ENCODE measurements at regions not wholly inside any gene's neighbourhood (a gene's known extent, or its start where the extent isn't known, plus 50 kb on each side); places are given as distances from the start of the nearest gene placed in this dataset.

DNA sequence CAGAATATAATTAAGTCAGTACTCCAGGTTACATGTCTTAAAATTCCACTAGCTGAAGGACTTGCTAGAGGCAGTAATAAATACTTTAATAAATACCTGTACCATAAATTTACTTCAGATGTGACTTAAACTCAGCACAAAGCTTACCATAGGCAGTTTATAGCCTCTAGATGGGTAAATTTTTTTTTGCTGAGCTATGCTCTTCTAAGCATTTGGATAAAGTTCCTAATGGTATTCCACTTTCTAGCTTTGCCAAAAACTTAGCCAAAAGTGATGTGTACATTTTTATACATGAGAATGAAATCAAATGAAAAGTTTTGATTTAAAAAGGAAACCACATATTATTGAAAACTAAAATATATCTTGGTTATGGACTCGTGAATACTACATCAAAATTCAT is 63.7 kb upstream of the DHX40 start:
- Histone ChIP-seq H3K9me3 (ENCODE audit: low read length) (no peaks in the 10 kb centered on the region), H3K27ac (ENCODE audit: low read depth, low read length, poor library complexity, severe bottlenecking) (no peak overlapping the region), H3K79me2 (ENCODE audit: insufficient read depth, low read length) (no peaks in the 10 kb centered on the region), H3K4me1 (ENCODE audit: insufficient read depth, low read length, severe bottlenecking) (no peaks in the 10 kb centered on the region), H3F3A (ENCODE audit: insufficient read depth, low read length) (no peaks in the 10 kb centered on the region), H3K27me3 (ENCODE audit: insufficient read depth, low read length) (no peaks in the 10 kb centered on the region; the same call in 1 of the 2 replicates), H3K36me3 (ENCODE audit: insufficient read depth, low read length) (no peaks in the 10 kb centered on the region), H3K9ac (ENCODE audit: low read length) (no peak overlapping the region), H3K9me2 (ENCODE audit: low read depth, low read length) (no peaks in the 10 kb centered on the region), H3K4me3 (ENCODE audit: low read depth, low read length, poor library complexity, severe bottlenecking) (no peak overlapping the region), H3K4me2 (ENCODE audit: low read length) (no peak overlapping the region), H2AFZ (ENCODE audit: low read length) (no peak overlapping the region), H4K20me1 (ENCODE audit: insufficient read depth, low read length) (no peaks in the 10 kb centered on the region)
- TF ChIP-seq CTCF (IDR thresholded peaks at IDR 0.05; ENCODE audit: low read length): no peak

DNA sequence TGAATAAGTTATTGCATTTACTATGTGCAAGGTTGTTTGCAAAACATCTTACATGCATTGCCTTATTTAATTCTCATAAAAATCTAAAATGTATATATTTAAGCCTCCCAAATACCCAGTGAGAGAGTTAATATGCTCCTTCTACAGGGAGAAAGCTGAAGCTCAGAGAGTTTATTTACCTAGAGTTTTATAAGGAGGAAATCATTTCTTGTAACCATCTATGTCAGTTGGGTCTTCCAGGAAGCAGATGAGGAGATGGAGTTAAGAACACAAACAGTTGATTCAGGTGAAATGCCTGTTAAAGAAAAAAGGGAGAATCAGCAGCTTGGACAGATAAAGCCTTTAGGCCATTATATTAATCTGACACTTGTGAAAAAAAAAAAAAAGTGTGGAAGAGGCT is 62.6 kb upstream of the DHX40 start:
- H3K9me2 ChIP-seq (ENCODE audit: low read depth, low read length): no peaks in the 10 kb centered on the region
- no peak overlapping the region for H3K4me3 ChIP-seq (ENCODE audit: low read depth, low read length, poor library complexity, severe bottlenecking)
- H3F3A ChIP-seq (ENCODE audit: insufficient read depth, low read length): no peaks in the 10 kb centered on the region
- H3K4me1 ChIP-seq (ENCODE audit: insufficient read depth, low read length, severe bottlenecking): no peaks in the 10 kb centered on the region
- H3K9ac ChIP-seq (ENCODE audit: low read length): no peak overlapping the region
- H3K27ac ChIP-seq (ENCODE audit: low read depth, low read length, poor library complexity, severe bottlenecking): no peak overlapping the region
- no peak overlapping the region for H3K4me2 ChIP-seq (ENCODE audit: low read length)
- TF ChIP-seq EZH2 (IDR thresholded peaks at IDR 0.05; ENCODE audit: borderline replicate concordance, low read length) (no peak), CTCF (IDR thresholded peaks at IDR 0.05; ENCODE audit: low read length) (no peak)
- H3K36me3 ChIP-seq (ENCODE audit: insufficient read depth, low read length): no peaks in the 10 kb centered on the region
- H2AFZ ChIP-seq (ENCODE audit: low read length): no peak overlapping the region
- no peaks in the 10 kb centered on the region for H3K79me2 ChIP-seq (ENCODE audit: insufficient read depth, low read length)
- no peaks in the 10 kb centered on the region for H3K9me3 ChIP-seq (ENCODE audit: low read length)
- no peaks in the 10 kb centered on the region; the same call in 1 of the 2 replicates for H3K27me3 ChIP-seq (ENCODE audit: insufficient read depth, low read length)
- no peaks in the 10 kb centered on the region for H4K20me1 ChIP-seq (ENCODE audit: insufficient read depth, low read length)

DNA sequence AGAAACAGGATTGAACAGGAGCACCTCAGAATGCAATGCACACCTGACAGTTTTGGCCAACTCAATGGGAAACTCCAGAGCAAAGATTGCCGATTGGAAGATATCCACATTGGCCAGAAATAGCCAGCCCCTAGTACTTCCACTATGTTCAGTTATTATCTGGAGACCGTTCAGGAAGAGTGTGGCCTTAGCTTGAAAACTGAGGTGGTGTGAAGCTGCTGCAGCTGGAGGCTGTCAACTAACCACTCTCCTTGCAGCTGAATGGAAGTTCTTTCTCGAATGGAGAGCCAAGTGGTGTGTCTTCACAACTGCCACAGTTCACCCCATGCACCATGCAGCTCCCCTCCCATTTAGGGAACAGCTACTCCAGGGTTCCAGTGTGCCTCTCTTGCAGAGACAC is 61.9 kb upstream of the DHX40 start:
- Histone ChIP-seq H2AFZ (ENCODE audit: low read length) (no peak overlapping the region), H3K9ac (ENCODE audit: low read length) (no peak overlapping the region), H3K9me2 (ENCODE audit: low read depth, low read length) (no peaks in the 10 kb centered on the region), H3K36me3 (ENCODE audit: insufficient read depth, low read length) (no peaks in the 10 kb centered on the region), H4K20me1 (ENCODE audit: insufficient read depth, low read length) (no peaks in the 10 kb centered on the region), H3K4me3 (ENCODE audit: low read depth, low read length, poor library complexity, severe bottlenecking) (no peak overlapping the region), H3K79me2 (ENCODE audit: insufficient read depth, low read length) (no peaks in the 10 kb centered on the region), H3K27me3 (ENCODE audit: insufficient read depth, low read length) (no peaks in the 10 kb centered on the region), H3F3A (ENCODE audit: insufficient read depth, low read length) (no peaks in the 10 kb centered on the region), H3K9me3 (ENCODE audit: low read length) (no peaks in the 10 kb centered on the region), H3K27ac (ENCODE audit: low read depth, low read length, poor library complexity, severe bottlenecking) (no peak overlapping the region), H3K4me1 (ENCODE audit: insufficient read depth, low read length, severe bottlenecking) (no peaks in the 10 kb centered on the region), H3K4me2 (ENCODE audit: low read length) (no peak overlapping the region)
- TF ChIP-seq EZH2 (IDR thresholded peaks at IDR 0.05; ENCODE audit: borderline replicate concordance, low read length): no peak
- TF ChIP-seq CTCF (IDR thresholded peaks at IDR 0.05; ENCODE audit: low read length): no peak

Data from OCI-LY1 (cell line).